A549 (cell line): ENCODE measurements at regions not wholly inside any gene's neighbourhood (a gene's known extent, or its start where the extent isn't known, plus 50 kb on each side); places are given as distances from the start of the nearest gene placed in this dataset.

ENCODE experiments used
- ATAC-seq, 2 experiments: fragments of 200-7000 bp in 1 of 2; fragments of >200 bp in 1 of 2; cut with Nextera tagmentation in 1 of 2; cut with Tn5 transposase in 1 of 2; 3 replicates each; pipeline versions ENCODE4 v1.8.0 to v1.9.1; 2018 to 2020; ENCODE audit warnings: mild to moderate bottlenecking in 1 of 2, moderate library complexity in 1 of 2
- CTCF ChIA-PET: fragments of 300-600 bp; sonication (Branson Sonifier 250); formaldehyde crosslinking; extraction: SDS; loops from one replicate; lab custom pipeline; 2021; ENCODE audit warnings: antibody characterized with exemption, inconsistent platforms; lab: Yijun Ruan, JAX
- POLR2A ChIA-PET: fragments of 350-600 bp; formaldehyde crosslinking; extraction: SDS; loops from one replicate; lab custom pipeline; 2021; ENCODE audit warnings: antibody characterized with exemption, inconsistent platforms; lab: Yijun Ruan, JAX
- DNase-seq, 2 experiments: peaks; one replicate each; pipeline versions ENCODE4 v3.0.0 to v3.0.0-alpha.2; 2011 to 2016; ENCODE audit warnings: low read depth in 1 of 2, low spot score in 1 of 2
- FAIRE-seq: peaks from 2 replicates; lab custom pipeline; 2011; peaks lifted over from hg19 to GRCh38; lab: Jason Lieb, UNC
- H3K27ac ChIP-seq, 2 experiments: fragments of >200 bp; sonication (Bioruptor Twin); formaldehyde crosslinking; 3 replicates each; pipeline ENCODE4 v1.5.1; 2016 to 2017
- H3K4me1 ChIP-seq: fragments of >200 bp; sonication (Bioruptor Twin); formaldehyde crosslinking; 3 replicates; pipeline ENCODE4 v1.6.1; 2016
- H3K4me2 ChIP-seq: fragments of >200 bp; sonication (Bioruptor Twin); formaldehyde crosslinking; 3 replicates; pipeline ENCODE4 v1.6.1; 2016
- H3K4me3 ChIP-seq: fragments of >200 bp; sonication (Bioruptor Twin); formaldehyde crosslinking; 3 replicates; pipeline ENCODE4 v1.5.1; 2016
- H3K9me3 ChIP-seq: fragments of >200 bp; sonication (Bioruptor Twin); formaldehyde crosslinking; 3 replicates; pipeline ENCODE4 v1.6.1; 2016
- CEBPB ChIP-seq, 2 experiments: fragments of >200 bp in 1 of 2; sonication (Bioruptor Twin) in 1 of 2; formaldehyde crosslinking in 1 of 2; IDR thresholded peaks; 2 replicates each; pipeline ENCODE4 v1.6.1; 2012 to 2016
- EHF ChIP-seq: fragments of 250-450 bp; sonication (Bioruptor Pico); IDR thresholded peaks from 2 replicates; pipeline ENCODE4 v1.5.0; 2020; ENCODE audit warnings: mild to moderate bottlenecking
- FOSB ChIP-seq: fragments of 250-450 bp; sonication (Bioruptor Pico); IDR thresholded peaks from 2 replicates; pipeline ENCODE4 v1.5.0; 2020; ENCODE audit warnings: mild to moderate bottlenecking, moderate library complexity
- GATA3 ChIP-seq: IDR thresholded peaks from 2 replicates; pipeline ENCODE4 v1.6.1; 2012; ENCODE audit warnings: borderline replicate concordance
- HDAC2 ChIP-seq: fragments of 200-600 bp; sonication (generic); IDR thresholded peaks from 2 replicates; pipeline ENCODE4 v1.6.1; 2016
- HES2 ChIP-seq: fragments of >200 bp; sonication (Bioruptor Twin); formaldehyde crosslinking; IDR thresholded peaks from 2 replicates; pipeline ENCODE4 v1.6.1; 2016
- HEYL ChIP-seq: fragments of 250-450 bp; sonication (Bioruptor Pico); IDR thresholded peaks from 2 replicates; pipeline ENCODE4 v1.8.0; 2021; ENCODE audit warnings: mild to moderate bottlenecking, moderate library complexity
- HOXA7 ChIP-seq: fragments of 250-450 bp; sonication (Bioruptor Pico); IDR thresholded peaks from 2 replicates; pipeline ENCODE4 v1.5.0; 2020; ENCODE audit warnings: mild to moderate bottlenecking, moderate library complexity
- JUNB ChIP-seq: fragments of >200 bp; sonication (Bioruptor Twin); formaldehyde crosslinking; IDR thresholded peaks from 2 replicates; pipeline ENCODE4 v1.6.1; 2016
- KDM5A ChIP-seq: fragments of 200-600 bp; sonication (generic); IDR thresholded peaks from 2 replicates; pipeline ENCODE4 v1.6.1; 2016; ENCODE audit warnings: antibody characterized with exemption, mild to moderate bottlenecking
- NFE2L2 ChIP-seq: fragments of 150-350 bp; conservative IDR thresholded peaks from 2 replicates; pipeline ENCODE4 v1.6.1; 2014; ENCODE audit warnings: low read length
- NPAS2 ChIP-seq: fragments of 250-450 bp; sonication (Bioruptor Pico); IDR thresholded peaks from 2 replicates; pipeline ENCODE4 v1.8.0; 2022; ENCODE audit warnings: mild to moderate bottlenecking, moderate library complexity, borderline replicate concordance
- PBX3 ChIP-seq: IDR thresholded peaks from 2 replicates; pipeline ENCODE4 v1.6.1; 2012
- POLR2AphosphoS2 ChIP-seq: conservative IDR thresholded peaks from 2 replicates; pipeline ENCODE4 v1.6.1; 2012; ENCODE audit warnings: low read length, improper control_type of control experiment, inconsistent platforms
- RARB ChIP-seq: fragments of 250-450 bp; sonication (Bioruptor Pico); IDR thresholded peaks from 2 replicates; pipeline ENCODE4 v1.8.0; 2021; ENCODE audit warnings: mild to moderate bottlenecking, moderate library complexity
- RCOR1 ChIP-seq: fragments of 150-350 bp; IDR thresholded peaks from 2 replicates; pipeline ENCODE4 v1.6.1; 2014; ENCODE audit warnings: antibody characterized with exemption, low read length, low read depth
- SMC3 ChIP-seq: fragments of >200 bp; sonication (Bioruptor Twin); formaldehyde crosslinking; IDR thresholded peaks from 3 replicates; pipeline ENCODE4 v1.6.1; 2018; ENCODE audit warnings: inconsistent platforms
- USF2 ChIP-seq: fragments of 450-650 bp; IDR thresholded peaks from 2 replicates; pipeline ENCODE4 v1.6.1; 2014; ENCODE audit warnings: antibody characterized with exemption
- ZC3H11A ChIP-seq: fragments of 450-650 bp; IDR thresholded peaks from 2 replicates; pipeline ENCODE4 v1.6.1; 2014; ENCODE audit warnings: antibody characterized with exemption, mild to moderate bottlenecking
- ZSCAN20 ChIP-seq: fragments of 250-450 bp; sonication (Bioruptor Pico); IDR thresholded peaks from 2 replicates; pipeline ENCODE4 v1.8.0; 2022; ENCODE audit warnings: mild to moderate bottlenecking, moderate library complexity
- WGBS: methylation state at CpG from one replicate; pipeline ENCODE4 v1.1.6; 2017; ENCODE audit errors: missing lambda C conversion rate; 5-methylcytosine and 5-hydroxymethylcytosine counted together
- TF ChIP-seq, protein P1 (sequence below): fragments of >200 bp; sonication (Bioruptor Twin); formaldehyde crosslinking; IDR thresholded peaks from 3 replicates; pipeline ENCODE4 v1.5.1; 2016
- TF ChIP-seq, protein P2 (sequence below): fragments of 200-600 bp; sonication (generic); IDR thresholded peaks from 2 replicates; pipeline ENCODE4 v1.6.1; 2016; ENCODE audit warnings: antibody characterized with exemption, mild to moderate bottlenecking, moderate library complexity
- TF ChIP-seq, protein P3 (sequence below): IDR thresholded peaks from 2 replicates; pipeline ENCODE4 v1.6.1; 2012; ENCODE audit warnings: low read depth, borderline replicate concordance

GRCh38 chr1:182268669-182269068 lies 122.9 kb downstream of the GLUL start:
- H3K4me2 ChIP-seq, result no peak overlapping the region

DNA sequence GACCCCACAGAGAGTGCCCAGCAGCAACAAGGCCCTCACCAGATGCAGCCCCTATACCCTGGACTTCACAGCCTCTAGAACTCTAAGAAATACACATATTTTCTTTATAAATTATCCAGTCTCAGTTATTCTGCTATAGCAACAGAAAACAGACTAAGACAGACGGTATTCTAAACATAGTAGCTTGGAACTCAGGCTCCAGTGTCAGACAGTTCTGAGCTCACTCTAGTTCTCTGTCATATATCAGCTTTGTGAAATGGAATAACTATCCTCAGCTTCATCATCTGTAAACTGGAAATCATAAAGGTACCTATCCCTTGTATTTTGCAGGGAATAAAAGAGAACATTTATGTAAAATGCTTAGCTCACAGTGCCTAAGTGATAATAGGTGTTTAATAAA lies 127.4 kb downstream of the GLUL start:
- TF ChIP-seq RCOR1 (no peak), HOXA7 (no peak), RARB (no peak), ZSCAN20 (CRISPR knock-in tag) (no peak), GATA3 (no peak), CEBPB (IDR thresholded peaks at IDR 0.05) (no peak), HEYL (no peak), EHF (CRISPR knock-in tag) (no peak), FOSB (CRISPR knock-in tag) (no peak), NPAS2 (no peak), KDM5A (no peak), JUNB (no peak)
- TF ChIP-seq, protein P1, sequence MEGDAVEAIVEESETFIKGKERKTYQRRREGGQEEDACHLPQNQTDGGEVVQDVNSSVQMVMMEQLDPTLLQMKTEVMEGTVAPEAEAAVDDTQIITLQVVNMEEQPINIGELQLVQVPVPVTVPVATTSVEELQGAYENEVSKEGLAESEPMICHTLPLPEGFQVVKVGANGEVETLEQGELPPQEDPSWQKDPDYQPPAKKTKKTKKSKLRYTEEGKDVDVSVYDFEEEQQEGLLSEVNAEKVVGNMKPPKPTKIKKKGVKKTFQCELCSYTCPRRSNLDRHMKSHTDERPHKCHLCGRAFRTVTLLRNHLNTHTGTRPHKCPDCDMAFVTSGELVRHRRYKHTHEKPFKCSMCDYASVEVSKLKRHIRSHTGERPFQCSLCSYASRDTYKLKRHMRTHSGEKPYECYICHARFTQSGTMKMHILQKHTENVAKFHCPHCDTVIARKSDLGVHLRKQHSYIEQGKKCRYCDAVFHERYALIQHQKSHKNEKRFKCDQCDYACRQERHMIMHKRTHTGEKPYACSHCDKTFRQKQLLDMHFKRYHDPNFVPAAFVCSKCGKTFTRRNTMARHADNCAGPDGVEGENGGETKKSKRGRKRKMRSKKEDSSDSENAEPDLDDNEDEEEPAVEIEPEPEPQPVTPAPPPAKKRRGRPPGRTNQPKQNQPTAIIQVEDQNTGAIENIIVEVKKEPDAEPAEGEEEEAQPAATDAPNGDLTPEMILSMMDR, result no peak
- TF ChIP-seq, protein P2, sequence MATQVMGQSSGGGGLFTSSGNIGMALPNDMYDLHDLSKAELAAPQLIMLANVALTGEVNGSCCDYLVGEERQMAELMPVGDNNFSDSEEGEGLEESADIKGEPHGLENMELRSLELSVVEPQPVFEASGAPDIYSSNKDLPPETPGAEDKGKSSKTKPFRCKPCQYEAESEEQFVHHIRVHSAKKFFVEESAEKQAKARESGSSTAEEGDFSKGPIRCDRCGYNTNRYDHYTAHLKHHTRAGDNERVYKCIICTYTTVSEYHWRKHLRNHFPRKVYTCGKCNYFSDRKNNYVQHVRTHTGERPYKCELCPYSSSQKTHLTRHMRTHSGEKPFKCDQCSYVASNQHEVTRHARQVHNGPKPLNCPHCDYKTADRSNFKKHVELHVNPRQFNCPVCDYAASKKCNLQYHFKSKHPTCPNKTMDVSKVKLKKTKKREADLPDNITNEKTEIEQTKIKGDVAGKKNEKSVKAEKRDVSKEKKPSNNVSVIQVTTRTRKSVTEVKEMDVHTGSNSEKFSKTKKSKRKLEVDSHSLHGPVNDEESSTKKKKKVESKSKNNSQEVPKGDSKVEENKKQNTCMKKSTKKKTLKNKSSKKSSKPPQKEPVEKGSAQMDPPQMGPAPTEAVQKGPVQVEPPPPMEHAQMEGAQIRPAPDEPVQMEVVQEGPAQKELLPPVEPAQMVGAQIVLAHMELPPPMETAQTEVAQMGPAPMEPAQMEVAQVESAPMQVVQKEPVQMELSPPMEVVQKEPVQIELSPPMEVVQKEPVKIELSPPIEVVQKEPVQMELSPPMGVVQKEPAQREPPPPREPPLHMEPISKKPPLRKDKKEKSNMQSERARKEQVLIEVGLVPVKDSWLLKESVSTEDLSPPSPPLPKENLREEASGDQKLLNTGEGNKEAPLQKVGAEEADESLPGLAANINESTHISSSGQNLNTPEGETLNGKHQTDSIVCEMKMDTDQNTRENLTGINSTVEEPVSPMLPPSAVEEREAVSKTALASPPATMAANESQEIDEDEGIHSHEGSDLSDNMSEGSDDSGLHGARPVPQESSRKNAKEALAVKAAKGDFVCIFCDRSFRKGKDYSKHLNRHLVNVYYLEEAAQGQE, result no peak
- TF ChIP-seq, protein P3, sequence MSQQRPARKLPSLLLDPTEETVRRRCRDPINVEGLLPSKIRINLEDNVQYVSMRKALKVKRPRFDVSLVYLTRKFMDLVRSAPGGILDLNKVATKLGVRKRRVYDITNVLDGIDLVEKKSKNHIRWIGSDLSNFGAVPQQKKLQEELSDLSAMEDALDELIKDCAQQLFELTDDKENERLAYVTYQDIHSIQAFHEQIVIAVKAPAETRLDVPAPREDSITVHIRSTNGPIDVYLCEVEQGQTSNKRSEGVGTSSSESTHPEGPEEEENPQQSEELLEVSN, result no peak
- FAIRE-seq, result no peak
- Histone ChIP-seq H3K4me1 (no peaks in the 10 kb centered on the region), H3K27ac (no peak overlapping the region), H3K4me2 (no peak overlapping the region), H3K9me3 (no peaks in the 10 kb centered on the region), H3K4me3 (no peak overlapping the region)
- POLR2A ChIA-PET, result no interaction called here
- 54% methylated on average over 1 of the region's 1 CpG for WGBS
- DNase-seq, result no peak
- no peak for ATAC-seq
- CTCF ChIA-PET, result no interaction called here

More at GRCh38 chr1:182268669-182269068, 122.9 kb downstream of the GLUL start:
- TF ChIP-seq EHF (CRISPR knock-in tag) (no peak), HEYL (no peak), SMC3 (no peak), HES2 (no peak), KDM5A (no peak), NFE2L2 (no peak), PBX3 (no peak), ZC3H11A (no peak), USF2 (no peak), HDAC2 (no peak), POLR2AphosphoS2 (no peak)
- no peaks in the 10 kb centered on the region for H3K4me1 ChIP-seq
- DNase-seq (no peak), FAIRE-seq (no peak), ATAC-seq (no peak)
- no peaks in the 10 kb centered on the region for H3K9me3 ChIP-seq
- CTCF ChIA-PET, result interaction anchor here (1.0 kb wide), 1 partner anchor 19 kb away, joined by 3 read pairs; no protein-coding TSS in a partner anchor
- no peak overlapping the region for H3K4me3 ChIP-seq
- WGBS, result 56% methylated on average over 1 of the region's 1 CpG
- POLR2A ChIA-PET, result no interaction called here
- H3K27ac ChIP-seq, result no peak overlapping the region
